Smooth muscle cell (in vitro differentiated cells): ENCODE measurements at regions not wholly inside any gene's neighbourhood (a gene's known extent, or its start where the extent isn't known, plus 50 kb on each side); places are given as distances from the start of the nearest gene placed in this dataset.

ENCODE experiments used
- DNase-seq: peaks from one replicate; lab custom pipeline; 2025; ENCODE audit not compliant: unreplicated experiment; lab: John Stamatoyannopoulos, UW
- H2AFZ ChIP-seq: fragments of 200-600 bp; sonication (generic); 2 replicates; pipeline ENCODE4 v1.6.0; 2016; ENCODE audit warnings: antibody characterized with exemption, low read depth, mild to moderate bottlenecking
- H3F3A ChIP-seq: fragments of 200-600 bp; sonication (generic); 2 replicates; pipeline ENCODE4 v1.6.0; 2017; ENCODE audit warnings: antibody characterized with exemption, low read depth
- H3K27ac ChIP-seq: fragments of 200-600 bp; sonication (generic); 2 replicates; pipeline ENCODE4 v1.5.1; 2016; ENCODE audit warnings: low read depth, mild to moderate bottlenecking
- H3K27me3 ChIP-seq: fragments of 200-600 bp; sonication (generic); 2 replicates; pipeline ENCODE4 v1.6.1; 2016; ENCODE audit warnings: low read depth, mild to moderate bottlenecking
- H3K36me3 ChIP-seq: fragments of 200-600 bp; sonication (generic); 2 replicates; pipeline ENCODE4 v1.5.1; 2016; ENCODE audit warnings: low read depth
- H3K4me1 ChIP-seq: fragments of 200-600 bp; sonication (generic); 2 replicates; pipeline ENCODE4 v1.5.1; 2016; ENCODE audit warnings: low read depth
- H3K4me2 ChIP-seq: fragments of 200-600 bp; sonication (generic); 2 replicates; pipeline ENCODE4 v1.6.0; 2016; ENCODE audit warnings: mild to moderate bottlenecking
- H3K4me3 ChIP-seq: fragments of 200-600 bp; sonication (generic); 2 replicates; pipeline ENCODE4 v1.5.1; 2016; ENCODE audit warnings: mild to moderate bottlenecking
- H3K79me2 ChIP-seq: fragments of 200-600 bp; sonication (generic); 2 replicates; pipeline ENCODE4 v1.6.0; 2016; ENCODE audit warnings: low read depth, mild to moderate bottlenecking
- H3K9ac ChIP-seq: fragments of 200-600 bp; sonication (generic); 2 replicates; pipeline ENCODE4 v1.6.0; 2016; ENCODE audit warnings: low read depth
- H3K9me3 ChIP-seq: fragments of 200-600 bp; sonication (generic); replicated peaks from 2 replicates; pipeline ENCODE4 v1.5.1; 2016; ENCODE audit warnings: low read depth
- H4K20me1 ChIP-seq: fragments of 200-600 bp; sonication (generic); 2 replicates; pipeline ENCODE4 v1.6.0; 2016; ENCODE audit warnings: low read depth
- CTCF ChIP-seq: fragments of 200-600 bp; sonication (generic); IDR thresholded peaks from 2 replicates; pipeline ENCODE4 v1.5.1; 2017; ENCODE audit warnings: borderline replicate concordance, mild to moderate bottlenecking, antibody characterized with exemption; ENCODE audit not compliant: insufficient read depth, poor library complexity, severe bottlenecking
- WGBS: methylation state at CpG from one replicate; pipeline ENCODE4 v1.1.7; 2016; ENCODE audit warnings: low lambda C conversion rate; 5-methylcytosine and 5-hydroxymethylcytosine counted together

- no peak overlapping the region for H3K9ac ChIP-seq
- no peaks in the 10 kb centered on the region for H3F3A ChIP-seq
- 72% methylated on average over 7 of the region's 7 CpGs for WGBS
- H3K4me2 ChIP-seq, result no peak overlapping the region
- H3K79me2 ChIP-seq, result no peaks in the 10 kb centered on the region
- no peaks in the 10 kb centered on the region for H3K36me3 ChIP-seq
- H3K27ac ChIP-seq, result no peak overlapping the region
- no peak for DNase-seq
- H3K9me3 ChIP-seq, result no peaks in the 10 kb centered on the region
- no peak overlapping the region for H3K4me3 ChIP-seq
- no peaks in the 10 kb centered on the region for H4K20me1 ChIP-seq
- H3K4me1 ChIP-seq, result no peaks in the 10 kb centered on the region
- no peaks in the 10 kb centered on the region for H3K27me3 ChIP-seq
- H2AFZ ChIP-seq, result no peak overlapping the region
- TF ChIP-seq CTCF, result no peak
Observed at GRCh38 chr3:33919312-33920120, 121.1 kb downstream of the PDCD6IP start.

DNA sequence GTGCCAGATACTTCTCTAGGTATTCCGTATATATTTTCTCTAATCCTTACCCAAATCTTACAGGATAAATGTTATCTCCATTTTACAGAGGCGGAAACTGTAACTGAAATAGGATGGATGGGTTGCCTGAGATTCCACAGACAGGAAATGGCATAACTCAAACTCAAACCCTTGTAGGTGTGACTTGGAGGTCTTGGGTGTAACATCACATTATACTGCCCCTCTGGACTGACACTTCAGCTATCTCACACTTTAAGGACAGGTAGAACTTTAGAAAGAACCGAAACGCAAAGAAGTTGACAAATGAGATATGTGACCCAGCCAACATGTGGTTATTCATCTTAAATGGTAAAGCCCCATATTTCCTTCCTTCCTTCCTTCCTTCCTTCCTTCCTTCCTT, 122.1 kb downstream of the PDCD6IP start:
- Histone ChIP-seq H3K27ac (no peak overlapping the region), H3K4me3 (no peak overlapping the region), H3K4me1 (no peaks in the 10 kb centered on the region), H3K9me3 (no peaks in the 10 kb centered on the region), H3K79me2 (no peaks in the 10 kb centered on the region), H3F3A (no peaks in the 10 kb centered on the region), H3K36me3 (no peaks in the 10 kb centered on the region), H4K20me1 (no peaks in the 10 kb centered on the region), H3K4me2 (no peak overlapping the region), H3K9ac (no peak overlapping the region), H3K27me3 (no peaks in the 10 kb centered on the region), H2AFZ (no peak overlapping the region)
- DNase-seq, result no peak
- no peak for TF ChIP-seq CTCF
- 90% methylated on average over 4 of the region's 4 CpGs for WGBS

DNA sequence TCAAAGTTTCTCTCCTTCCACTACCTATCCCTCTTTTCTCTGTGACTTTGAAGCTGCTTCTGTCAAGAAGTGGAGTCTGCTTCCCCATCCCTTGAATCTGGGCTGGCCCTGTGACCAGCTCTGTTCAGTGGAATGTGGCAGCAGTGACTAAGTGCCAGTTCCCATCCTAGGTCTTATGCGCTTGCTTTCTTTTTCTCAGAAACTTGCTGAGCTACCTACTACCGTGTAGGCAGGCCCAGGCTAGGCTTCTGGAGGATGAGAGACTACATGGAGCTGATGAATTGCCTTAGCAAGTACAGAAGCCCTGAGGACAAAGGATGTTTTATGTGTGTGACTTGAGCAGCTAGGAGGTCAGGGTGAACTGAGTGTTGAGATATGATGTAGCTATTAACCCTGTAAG, 123.2 kb downstream of the PDCD6IP start:
- H3K4me2 ChIP-seq, result no peak overlapping the region
- H3K36me3 ChIP-seq, result no peaks in the 10 kb centered on the region
- H3K4me1 ChIP-seq, result no peaks in the 10 kb centered on the region
- H3F3A ChIP-seq, result no peaks in the 10 kb centered on the region
- DNase-seq, result no peak
- H2AFZ ChIP-seq, result no peak overlapping the region
- no peaks in the 10 kb centered on the region for H4K20me1 ChIP-seq
- WGBS, result 41% methylated on average over 2 of the region's 2 CpGs
- H3K79me2 ChIP-seq, result no peaks in the 10 kb centered on the region
- H3K9me3 ChIP-seq, result no peaks in the 10 kb centered on the region
- H3K4me3 ChIP-seq, result no peak overlapping the region
- TF ChIP-seq CTCF, result no peak
- H3K27ac ChIP-seq, result no peak overlapping the region
- no peaks in the 10 kb centered on the region for H3K27me3 ChIP-seq
- H3K9ac ChIP-seq, result no peak overlapping the region
